ENCODE measurements at regions not wholly inside any gene's neighbourhood (a gene's known extent, or its start where the extent isn't known, plus 50 kb on each side); places are given as distances from the start of the nearest gene placed in this dataset.
"Not testable (repeated sequence)": the region's sequence is repeated elsewhere in the genome, so short reads cannot be mapped to it uniquely, and the experiment has no call there.

DNA sequence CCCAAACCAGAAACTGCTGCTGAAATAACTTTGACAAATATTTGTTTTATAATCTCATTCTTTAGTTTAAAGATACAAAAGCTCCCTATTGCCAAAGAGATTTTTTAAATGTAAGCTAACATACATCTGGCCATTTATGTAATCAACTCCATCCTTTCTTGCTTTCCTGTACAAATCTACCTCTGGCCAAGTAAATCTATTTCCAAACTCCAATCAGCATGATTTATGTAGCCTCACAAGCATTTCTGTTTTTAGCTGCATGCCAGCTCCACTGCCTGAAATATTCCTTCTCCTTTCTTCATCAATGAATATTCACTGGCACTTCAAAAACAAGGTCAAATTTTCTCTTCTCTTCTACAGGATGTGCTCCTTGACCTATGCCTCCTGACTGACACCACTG, 80.0 kb downstream of the SHOX2 start:
- FAIRE-seq (no peak), DNase-seq (ENCODE audit: insufficient read length, low spot score) (no peak)
- no peak for TF ChIP-seq POLR2A (IDR thresholded peaks at IDR 0.05; ENCODE audit: low read depth, low read length)
- no peak for TF ChIP-seq POLR2AphosphoS5 (IDR thresholded peaks at IDR 0.05; ENCODE audit: low read depth, low read length)
- no peak for TF ChIP-seq PAX5 (IDR thresholded peaks at IDR 0.05; ENCODE audit: insufficient read depth, low read length, severe bottlenecking)
- no peak for TF ChIP-seq TAF1 (IDR thresholded peaks at IDR 0.05; ENCODE audit: low read depth, low read length)
- TF ChIP-seq SPI1 (IDR thresholded peaks at IDR 0.05; ENCODE audit: low read depth, low read length), result no peak
- no peak for TF ChIP-seq POU2F2 (IDR thresholded peaks at IDR 0.05; ENCODE audit: low read depth, low read length)

DNA sequence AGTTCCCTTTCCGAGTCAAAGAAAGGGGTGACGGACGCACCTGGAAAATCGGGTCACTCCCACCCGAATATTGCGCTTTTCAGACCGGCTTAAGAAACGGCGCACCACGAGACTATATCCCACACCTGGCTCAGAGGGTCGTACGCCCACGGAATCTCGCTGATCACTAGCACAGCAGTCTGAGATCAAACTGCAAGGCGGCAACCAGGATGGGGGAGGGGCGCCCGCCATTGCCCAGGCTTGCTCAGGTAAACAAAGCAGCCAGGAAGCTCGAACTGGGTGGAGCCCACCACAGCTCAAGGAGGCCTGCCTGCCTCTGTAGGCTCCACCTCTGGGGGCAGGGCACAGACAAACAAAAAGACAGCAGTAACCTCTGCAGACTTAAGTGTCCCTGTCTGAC, 86.3 kb downstream of the SHOX2 start:
- FAIRE-seq; DNase-seq (ENCODE audit: insufficient read length, low spot score): not testable (repeated sequence)

DNA sequence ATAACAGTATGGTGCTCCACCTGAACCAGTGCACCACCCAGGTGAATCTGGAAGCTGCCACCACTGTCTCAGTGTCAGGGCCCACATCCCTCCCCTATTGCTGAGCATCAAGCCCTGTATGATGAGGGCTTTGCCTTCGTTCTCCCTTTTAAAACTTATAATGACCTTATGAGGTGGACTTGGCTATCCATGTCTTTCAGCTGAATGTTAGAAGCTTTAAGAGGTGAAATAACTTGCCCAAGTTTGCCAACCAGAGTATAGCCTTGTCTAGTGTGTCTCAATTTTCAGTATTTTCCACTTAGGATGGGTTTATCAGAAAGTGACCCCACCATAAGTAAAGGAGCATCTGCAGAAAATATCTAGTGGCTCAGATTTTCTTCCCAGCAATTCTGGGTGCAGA, 87.8 kb downstream of the SHOX2 start:
- no peak for FAIRE-seq
- DNase-seq (ENCODE audit: insufficient read length, low spot score), result no peak
- TF ChIP-seq POU2F2 (IDR thresholded peaks at IDR 0.05; ENCODE audit: low read depth, low read length) (no peak), SPI1 (IDR thresholded peaks at IDR 0.05; ENCODE audit: low read depth, low read length) (no peak), POLR2A (IDR thresholded peaks at IDR 0.05; ENCODE audit: low read depth, low read length) (no peak), TAF1 (IDR thresholded peaks at IDR 0.05; ENCODE audit: low read depth, low read length) (no peak), POLR2AphosphoS5 (IDR thresholded peaks at IDR 0.05; ENCODE audit: low read depth, low read length) (no peak), PAX5 (IDR thresholded peaks at IDR 0.05; ENCODE audit: insufficient read depth, low read length, severe bottlenecking) (no peak)

DNA sequence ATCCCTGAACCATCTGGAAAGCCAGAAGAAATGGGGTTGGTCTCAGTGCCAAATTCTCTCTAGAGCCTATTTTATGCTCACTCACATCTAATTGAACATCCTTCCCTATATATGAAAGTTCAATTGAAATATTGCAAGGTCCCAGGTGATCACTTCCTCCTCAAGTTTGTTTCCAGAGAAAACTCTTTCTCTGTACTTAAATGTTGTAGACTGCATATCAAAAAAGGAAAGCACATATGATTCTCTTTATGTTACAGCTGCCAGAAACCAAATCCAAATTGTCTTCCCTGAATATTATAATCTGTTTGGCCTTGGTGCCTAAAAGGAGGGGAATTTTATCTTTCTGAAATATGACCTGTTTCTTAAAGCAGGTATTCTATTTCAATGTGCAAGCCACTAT, 93.3 kb downstream of the SHOX2 start:
- FAIRE-seq (no peak), DNase-seq (ENCODE audit: insufficient read length, low spot score) (no peak)
- no peak for TF ChIP-seq POLR2A (IDR thresholded peaks at IDR 0.05; ENCODE audit: low read depth, low read length)
- TF ChIP-seq TAF1 (IDR thresholded peaks at IDR 0.05; ENCODE audit: low read depth, low read length), result no peak
- no peak for TF ChIP-seq POU2F2 (IDR thresholded peaks at IDR 0.05; ENCODE audit: low read depth, low read length)
- TF ChIP-seq SPI1 (IDR thresholded peaks at IDR 0.05; ENCODE audit: low read depth, low read length), result no peak
- no peak for TF ChIP-seq POLR2AphosphoS5 (IDR thresholded peaks at IDR 0.05; ENCODE audit: low read depth, low read length)
- TF ChIP-seq PAX5 (IDR thresholded peaks at IDR 0.05; ENCODE audit: insufficient read depth, low read length, severe bottlenecking), result no peak

DNA sequence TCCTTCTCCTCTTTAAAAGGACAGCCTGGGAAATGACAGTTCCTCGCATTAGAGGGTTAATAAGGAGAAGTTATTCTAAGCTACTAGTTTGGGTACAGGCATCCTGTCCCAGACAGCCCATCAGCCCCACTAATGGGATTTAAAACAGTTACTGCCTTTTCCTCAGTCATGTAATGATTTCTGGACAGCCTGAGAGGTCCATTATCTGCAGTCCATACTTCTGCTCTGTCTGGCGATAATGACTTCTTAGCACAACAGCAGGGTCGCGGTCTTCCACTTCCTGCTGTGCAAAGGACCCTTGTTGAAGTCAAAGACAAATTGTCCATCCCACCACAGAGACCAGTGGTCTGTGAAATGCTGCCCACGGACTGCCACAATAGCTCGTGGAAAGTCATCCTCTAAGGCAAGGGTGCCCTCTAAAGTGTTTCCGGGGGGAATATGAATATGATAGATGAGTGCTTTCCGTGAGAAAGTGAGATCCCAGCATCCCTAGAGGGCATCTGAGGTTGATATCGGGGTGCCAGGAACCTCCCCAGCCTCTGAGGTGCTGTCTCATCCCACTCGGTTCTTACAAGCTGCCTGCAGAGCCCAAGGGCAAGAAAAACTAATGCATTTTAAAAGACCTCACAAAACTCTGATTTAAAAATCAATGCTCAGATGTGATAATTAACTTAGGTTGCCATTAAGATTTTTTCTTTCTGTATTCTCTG, 100.7 kb downstream of the SHOX2 start:
- FAIRE-seq (no peak), DNase-seq (ENCODE audit: insufficient read length, low spot score) (no peak)
- TF ChIP-seq POU2F2 (IDR thresholded peaks at IDR 0.05; ENCODE audit: low read depth, low read length) (no peak), SPI1 (IDR thresholded peaks at IDR 0.05; ENCODE audit: low read depth, low read length) (no peak), POLR2AphosphoS5 (IDR thresholded peaks at IDR 0.05; ENCODE audit: low read depth, low read length) (no peak), PAX5 (IDR thresholded peaks at IDR 0.05; ENCODE audit: insufficient read depth, low read length, severe bottlenecking) (no peak), POLR2A (IDR thresholded peaks at IDR 0.05; ENCODE audit: low read depth, low read length) (no peak)

DNA sequence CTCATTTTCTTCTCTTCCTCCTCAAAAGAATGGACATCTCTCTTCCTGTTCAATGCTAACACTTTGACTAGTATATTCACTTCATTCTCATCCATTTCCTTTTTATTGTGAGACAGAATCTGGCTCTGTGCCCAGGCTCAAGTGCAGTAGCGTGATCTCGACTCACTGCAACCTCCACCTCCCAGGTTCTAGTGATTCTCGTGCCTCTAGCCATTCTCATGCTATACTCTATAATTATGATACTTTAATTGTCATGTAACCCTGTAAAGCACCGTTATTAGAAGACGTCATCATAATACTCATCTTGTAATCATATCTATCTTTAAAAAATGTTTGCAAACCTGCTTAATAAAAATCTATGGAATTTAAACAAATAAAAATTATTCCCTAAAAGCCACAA, 107.0 kb downstream of the SHOX2 start:
- TF ChIP-seq POLR2A (IDR thresholded peaks at IDR 0.05; ENCODE audit: low read depth, low read length) (no peak), POU2F2 (IDR thresholded peaks at IDR 0.05; ENCODE audit: low read depth, low read length) (no peak), PAX5 (IDR thresholded peaks at IDR 0.05; ENCODE audit: insufficient read depth, low read length, severe bottlenecking) (no peak), TAF1 (IDR thresholded peaks at IDR 0.05; ENCODE audit: low read depth, low read length) (no peak), POLR2AphosphoS5 (IDR thresholded peaks at IDR 0.05; ENCODE audit: low read depth, low read length) (no peak), SPI1 (IDR thresholded peaks at IDR 0.05; ENCODE audit: low read depth, low read length) (no peak)
- FAIRE-seq (no peak), DNase-seq (ENCODE audit: insufficient read length, low spot score) (no peak)

DNA sequence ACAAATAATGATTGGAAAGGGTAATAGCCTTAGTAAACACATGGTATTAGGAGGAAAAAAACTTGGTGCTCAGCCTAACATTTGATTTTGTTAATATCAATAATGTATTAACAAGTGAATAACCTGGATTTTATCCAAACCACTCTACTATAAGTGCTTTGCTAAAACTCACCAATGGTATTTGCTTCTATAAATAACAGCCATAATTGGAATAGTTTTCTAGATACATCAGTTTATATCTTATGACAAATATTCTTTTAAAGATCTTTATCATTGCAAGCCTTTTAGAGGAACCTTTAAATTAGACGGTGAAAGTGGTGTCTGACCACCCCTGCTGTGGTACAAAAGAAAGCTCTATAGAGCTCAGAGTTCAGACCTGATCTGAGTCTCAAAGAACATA, 123.9 kb downstream of the SHOX2 start:
- TF ChIP-seq PAX5 (IDR thresholded peaks at IDR 0.05; ENCODE audit: insufficient read depth, low read length, severe bottlenecking), result no peak
- no peak for TF ChIP-seq POLR2A (IDR thresholded peaks at IDR 0.05; ENCODE audit: low read depth, low read length)
- TF ChIP-seq TAF1 (IDR thresholded peaks at IDR 0.05; ENCODE audit: low read depth, low read length), result no peak
- no peak for TF ChIP-seq POLR2AphosphoS5 (IDR thresholded peaks at IDR 0.05; ENCODE audit: low read depth, low read length)
- no peak for TF ChIP-seq SPI1 (IDR thresholded peaks at IDR 0.05; ENCODE audit: low read depth, low read length)
- no peak for TF ChIP-seq POU2F2 (IDR thresholded peaks at IDR 0.05; ENCODE audit: low read depth, low read length)
- DNase-seq (ENCODE audit: insufficient read length, low spot score) (no peak), FAIRE-seq (no peak)

DNA sequence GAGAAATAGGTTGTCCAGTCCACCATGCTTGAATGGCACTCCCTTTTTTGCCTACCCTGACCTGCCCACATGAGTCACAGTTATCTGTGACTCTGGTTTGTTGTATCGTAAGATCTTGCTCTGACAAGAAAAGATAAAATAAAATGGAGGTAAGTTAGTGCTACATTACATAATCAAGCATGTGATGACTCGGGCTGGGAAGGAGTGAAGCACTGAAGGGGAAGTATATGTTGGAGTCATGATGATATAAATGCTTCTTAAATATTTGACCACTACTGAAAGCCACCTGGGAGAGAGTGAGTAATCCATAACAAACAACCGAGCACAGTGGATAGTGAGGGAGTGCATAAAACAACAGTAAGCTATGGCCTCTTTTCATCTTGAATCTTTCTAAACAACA, 124.4 kb downstream of the SHOX2 start:
- TF ChIP-seq PAX5 (IDR thresholded peaks at IDR 0.05; ENCODE audit: insufficient read depth, low read length, severe bottlenecking) (no peak), POLR2A (IDR thresholded peaks at IDR 0.05; ENCODE audit: low read depth, low read length) (no peak), POU2F2 (IDR thresholded peaks at IDR 0.05; ENCODE audit: low read depth, low read length) (no peak)
- no peak for FAIRE-seq
- DNase-seq (ENCODE audit: insufficient read length, low spot score), result no peak

DNA sequence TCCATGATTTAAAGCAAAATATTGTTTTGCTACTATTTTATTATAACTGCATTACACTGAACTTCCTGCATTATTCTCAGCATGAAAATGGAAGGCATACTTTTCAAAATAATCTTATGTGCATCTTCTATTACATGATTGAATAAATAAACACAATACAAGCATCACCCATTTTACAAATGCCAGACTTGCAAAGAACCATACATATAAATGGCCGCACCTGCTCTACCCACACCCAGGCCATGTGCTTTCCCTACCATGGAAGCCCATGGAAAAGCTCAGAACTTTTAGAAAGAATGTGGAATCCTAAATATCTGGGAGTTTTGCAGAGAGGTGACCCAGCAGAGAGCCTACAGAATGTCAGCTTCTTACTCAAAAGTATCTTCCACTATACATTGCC, 127.2 kb downstream of the SHOX2 start:
- no peak for FAIRE-seq
- DNase-seq (ENCODE audit: insufficient read length, low spot score), result no peak
- TF ChIP-seq PAX5 (IDR thresholded peaks at IDR 0.05; ENCODE audit: insufficient read depth, low read length, severe bottlenecking) (no peak), POU2F2 (IDR thresholded peaks at IDR 0.05; ENCODE audit: low read depth, low read length) (no peak), SPI1 (IDR thresholded peaks at IDR 0.05; ENCODE audit: low read depth, low read length) (no peak), TAF1 (IDR thresholded peaks at IDR 0.05; ENCODE audit: low read depth, low read length) (no peak), POLR2A (IDR thresholded peaks at IDR 0.05; ENCODE audit: low read depth, low read length) (no peak), POLR2AphosphoS5 (IDR thresholded peaks at IDR 0.05; ENCODE audit: low read depth, low read length) (no peak)

DNA sequence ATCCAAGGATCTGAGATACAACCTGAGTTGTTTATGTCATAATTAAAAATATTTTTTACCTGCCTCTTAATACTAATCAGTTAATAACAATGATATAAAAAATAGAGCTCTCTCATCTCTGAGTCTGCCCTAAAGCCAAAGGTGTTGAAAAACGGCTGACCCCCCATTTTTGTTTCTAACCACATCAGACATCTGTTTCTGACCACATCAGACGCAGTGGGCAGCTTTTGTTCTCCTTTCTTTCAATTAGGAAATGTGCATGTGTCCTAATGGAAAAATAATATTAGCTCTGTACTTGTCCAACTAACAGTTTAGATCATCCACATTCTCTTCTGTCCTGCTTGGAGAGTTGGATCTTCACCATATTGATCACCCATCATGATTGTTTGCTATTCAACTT, 144.6 kb downstream of the SHOX2 start:
- no peak for FAIRE-seq
- DNase-seq (ENCODE audit: insufficient read length, low spot score), result no peak
- TF ChIP-seq POLR2A (IDR thresholded peaks at IDR 0.05; ENCODE audit: low read depth, low read length) (no peak), PAX5 (IDR thresholded peaks at IDR 0.05; ENCODE audit: insufficient read depth, low read length, severe bottlenecking) (no peak), POU2F2 (IDR thresholded peaks at IDR 0.05; ENCODE audit: low read depth, low read length) (no peak), TAF1 (IDR thresholded peaks at IDR 0.05; ENCODE audit: low read depth, low read length) (no peak), SPI1 (IDR thresholded peaks at IDR 0.05; ENCODE audit: low read depth, low read length) (no peak), POLR2AphosphoS5 (IDR thresholded peaks at IDR 0.05; ENCODE audit: low read depth, low read length) (no peak)

All from GM12891 (cell line).